ENCODE measurements at regions not wholly inside any gene's neighbourhood (a gene's known extent, or its start where the extent isn't known, plus 50 kb on each side); places are given as distances from the start of the nearest gene placed in this dataset.

DNA sequence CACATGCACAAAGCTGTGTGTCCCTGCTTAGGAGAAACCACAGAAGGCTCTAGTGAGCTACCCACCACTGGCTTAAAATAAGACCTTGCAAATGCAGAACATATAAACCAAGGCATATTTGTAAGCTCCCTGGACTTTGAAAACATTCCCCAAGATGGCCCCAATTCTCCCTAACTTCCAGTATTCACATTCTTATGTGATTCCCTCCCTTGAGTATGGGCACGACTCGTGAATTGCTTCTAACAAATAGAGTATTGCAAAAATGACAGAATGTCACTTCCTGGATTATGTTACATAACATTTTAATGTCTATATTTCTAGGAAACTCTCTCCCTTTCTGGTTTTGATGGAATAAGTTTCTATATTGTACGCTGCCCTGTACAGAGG lies 131.8 kb upstream of the MCTP2 start:
- no peak for DNase-seq (ENCODE audit: low spot score)

DNA sequence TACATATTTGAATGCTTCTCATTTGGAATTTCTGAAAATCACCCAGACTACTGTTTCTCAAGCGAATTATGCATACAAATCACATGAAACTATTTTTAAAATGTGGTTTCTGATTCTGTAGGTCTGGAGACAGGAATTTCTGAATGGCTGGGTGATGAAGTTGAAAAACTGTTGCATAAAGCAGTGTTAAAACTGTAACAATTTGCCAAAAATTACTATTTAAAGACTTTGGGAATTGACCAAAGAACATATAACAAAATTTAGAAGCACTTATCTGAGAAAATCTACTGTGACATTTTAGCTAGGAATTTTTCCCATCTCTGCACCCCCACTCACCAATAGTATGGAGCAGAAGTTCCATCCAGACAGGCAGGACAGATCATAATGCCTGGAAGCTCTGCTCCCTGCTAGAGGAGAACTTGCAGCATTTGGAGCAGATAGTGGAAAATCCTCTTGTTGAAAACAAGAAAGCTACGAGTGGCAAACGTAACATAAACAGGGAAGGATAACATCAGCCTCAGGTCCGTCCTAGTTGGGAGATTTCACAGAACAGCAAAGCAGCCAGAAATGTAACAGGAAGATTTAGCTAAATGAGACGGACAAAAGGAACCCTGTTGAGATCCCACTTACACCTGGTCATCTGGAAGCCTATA lies 132.3 kb upstream of the MCTP2 start:
- no peak for DNase-seq (ENCODE audit: low spot score)

DNA sequence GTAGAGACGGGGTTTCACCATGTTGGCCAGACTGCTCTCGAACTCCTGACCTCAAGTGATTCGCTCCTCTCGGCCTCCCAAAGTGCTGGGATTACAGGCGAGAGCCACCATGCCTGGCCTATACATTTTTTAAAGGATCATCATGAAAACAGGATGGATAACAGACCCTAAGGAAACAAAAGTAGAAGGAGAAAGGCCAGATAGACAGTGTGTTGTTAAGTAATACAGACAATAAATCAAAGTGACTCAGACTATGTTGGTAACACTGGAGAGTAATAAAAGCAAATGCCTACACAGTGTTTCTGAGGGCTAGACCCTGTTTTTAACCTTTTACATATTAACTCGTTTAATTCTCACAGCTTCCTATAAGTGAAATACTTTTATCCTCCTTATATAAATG lies 133.8 kb upstream of the MCTP2 start:
- no peak for DNase-seq (ENCODE audit: low spot score)

DNA sequence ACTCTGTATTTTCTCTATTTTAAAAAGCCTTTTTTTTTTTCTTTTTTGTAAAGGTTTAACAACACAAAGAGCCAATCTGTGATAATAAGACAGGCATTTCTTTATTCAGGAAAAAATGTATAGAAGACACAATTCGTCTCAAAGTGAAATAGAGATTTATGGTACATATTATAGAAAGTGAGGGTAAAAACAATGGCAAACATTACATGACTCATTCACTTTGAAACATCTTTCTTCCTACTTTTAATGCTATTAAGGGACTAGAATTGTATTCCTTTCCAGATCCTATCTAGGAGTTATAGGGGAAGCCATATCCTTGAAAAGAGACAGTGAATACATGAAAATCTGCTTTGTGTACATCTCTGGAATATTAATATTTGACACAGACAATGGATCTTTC lies 137.1 kb upstream of the MCTP2 start:
- DNase-seq (ENCODE audit: low spot score): no peak

DNA sequence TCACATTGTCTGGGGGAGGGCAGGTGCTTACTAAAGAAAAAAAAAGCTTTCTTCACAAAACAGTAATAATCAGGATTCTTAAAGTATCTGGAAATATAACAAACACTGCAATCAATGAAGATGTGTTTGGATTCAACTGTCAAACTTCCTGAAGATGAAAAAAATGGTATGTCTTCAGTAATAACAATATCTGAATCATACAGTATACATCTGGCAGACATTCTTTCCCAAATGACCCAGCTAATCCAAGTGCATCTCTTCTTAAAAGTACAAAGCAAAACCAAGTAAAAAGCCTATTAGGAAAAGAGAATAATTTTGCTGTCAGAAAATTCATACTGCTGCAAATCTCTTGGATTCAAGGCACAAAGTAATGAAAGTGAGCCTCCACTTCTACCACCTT lies 145.0 kb upstream of the MCTP2 start:
- DNase-seq (ENCODE audit: low spot score): no peak

DNA sequence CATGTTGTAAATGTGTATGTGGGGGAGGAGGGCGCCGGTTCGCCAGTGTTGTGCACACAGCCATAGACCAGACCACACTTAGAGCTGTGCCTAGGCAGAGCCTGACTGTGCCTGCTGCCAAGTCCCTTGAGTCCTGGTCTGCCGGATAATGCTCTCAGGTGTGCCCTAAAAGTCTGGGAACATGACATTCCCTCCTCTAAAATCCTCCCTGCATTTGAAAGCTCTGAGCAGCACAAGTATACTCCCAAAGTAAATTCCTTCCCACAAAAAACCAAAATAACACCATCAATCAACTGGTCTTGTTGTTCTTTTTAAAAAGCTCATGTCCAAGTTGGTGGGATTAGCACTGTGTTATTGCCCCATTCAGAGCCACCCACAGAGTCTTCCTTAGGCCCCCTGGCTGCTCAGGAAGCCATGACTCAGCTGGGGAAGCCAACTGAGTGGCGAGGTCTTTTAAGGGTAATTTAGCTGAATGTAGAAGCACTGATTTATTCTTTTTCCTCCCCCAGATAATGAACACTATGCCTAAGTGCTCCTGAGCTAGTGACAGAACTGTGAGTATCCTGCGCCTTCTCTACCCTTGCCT lies 147.8 kb upstream of the MCTP2 start:
- DNase-seq (ENCODE audit: low spot score): no peak

DNA sequence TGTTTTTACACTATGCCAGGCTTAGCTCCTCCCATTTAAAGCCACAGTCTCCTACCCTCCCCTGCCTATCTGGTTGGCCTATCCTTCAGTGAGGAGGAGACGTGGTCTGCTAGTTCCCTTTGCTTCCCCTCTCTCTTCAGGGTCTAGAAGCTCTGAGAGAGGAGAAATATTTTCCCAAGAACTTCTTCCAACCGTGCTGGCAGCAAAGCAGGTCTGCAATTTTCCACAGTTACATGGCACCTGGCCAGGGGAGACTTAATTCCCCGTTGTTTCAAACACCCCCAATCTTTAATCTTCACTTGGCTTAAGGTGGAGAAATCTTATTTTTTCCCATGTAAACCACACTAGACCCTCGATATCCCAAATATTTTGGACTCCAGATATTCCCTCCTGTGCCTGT lies 149.5 kb upstream of the MCTP2 start:
- no peak for DNase-seq (ENCODE audit: low spot score)

DNA sequence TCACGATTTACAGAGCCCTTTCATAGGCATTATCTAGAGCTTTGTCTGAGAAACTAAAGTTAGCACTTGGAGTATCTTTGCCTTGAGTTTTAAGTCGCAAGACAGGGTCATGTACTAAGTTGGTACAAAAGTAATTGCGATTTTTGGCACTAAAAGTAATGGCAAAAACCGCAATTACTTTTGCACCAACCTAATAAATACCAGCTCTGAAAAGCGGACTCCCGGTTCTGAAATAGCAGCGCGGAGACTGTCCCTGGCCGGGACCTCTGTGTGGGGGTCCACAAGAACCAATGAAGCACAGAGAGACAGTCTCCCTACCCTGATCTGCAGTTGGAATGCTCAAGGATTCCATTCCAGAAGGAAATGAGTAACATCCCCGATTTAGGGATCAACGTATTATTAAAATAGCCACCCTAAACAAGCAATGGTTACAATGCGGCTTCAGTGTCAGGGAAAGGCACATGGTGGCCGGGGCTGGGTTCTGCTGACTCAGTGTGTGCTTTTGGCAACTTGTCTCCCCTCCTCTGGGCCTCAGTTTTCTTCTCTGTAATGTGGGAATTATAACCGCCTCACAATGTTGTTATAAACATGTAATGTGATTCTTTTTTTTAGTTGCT lies 150.3 kb upstream of the MCTP2 start:
- no peak for DNase-seq (ENCODE audit: low spot score)

DNA sequence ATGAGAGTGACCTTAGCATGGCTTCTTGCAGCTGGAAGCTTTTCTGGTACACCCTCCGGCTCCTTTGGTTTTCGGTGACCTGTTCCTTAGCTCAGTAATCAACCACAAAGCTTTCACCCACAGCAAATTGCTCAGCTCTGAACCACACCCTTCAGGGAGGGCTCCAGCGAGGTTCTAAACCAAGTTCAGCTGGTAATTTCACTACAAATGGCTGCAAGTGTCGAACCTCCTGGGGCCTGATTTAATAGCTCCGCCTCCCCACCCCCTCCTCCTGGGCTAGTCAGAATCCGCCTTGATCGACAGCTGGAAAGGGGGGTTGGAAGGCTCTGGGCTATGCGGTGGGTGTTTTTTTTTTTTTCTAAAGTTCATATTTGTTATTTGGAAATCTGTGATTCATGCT lies 150.9 kb upstream of the MCTP2 start:
- no peak for DNase-seq (ENCODE audit: low spot score)

DNA sequence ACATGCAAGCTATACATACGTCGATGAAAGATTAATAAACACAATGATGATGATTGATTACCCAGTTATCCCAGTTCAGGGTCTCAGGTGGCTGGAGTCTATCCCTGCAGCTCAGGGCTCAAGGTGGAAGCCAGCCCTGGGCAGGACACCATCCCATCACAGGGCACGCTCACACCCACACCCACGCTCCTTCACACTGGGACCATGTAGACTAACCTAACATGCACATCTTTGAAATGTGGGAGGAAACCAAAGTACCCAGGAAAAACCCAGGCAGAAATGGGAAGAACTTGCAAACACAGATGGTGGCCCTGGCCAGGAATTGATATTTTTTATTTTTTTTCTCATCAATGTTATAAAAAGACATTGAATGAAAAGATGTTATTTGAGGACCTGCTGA lies 151.4 kb upstream of the MCTP2 start:
- DNase-seq (ENCODE audit: low spot score): no peak

DNA sequence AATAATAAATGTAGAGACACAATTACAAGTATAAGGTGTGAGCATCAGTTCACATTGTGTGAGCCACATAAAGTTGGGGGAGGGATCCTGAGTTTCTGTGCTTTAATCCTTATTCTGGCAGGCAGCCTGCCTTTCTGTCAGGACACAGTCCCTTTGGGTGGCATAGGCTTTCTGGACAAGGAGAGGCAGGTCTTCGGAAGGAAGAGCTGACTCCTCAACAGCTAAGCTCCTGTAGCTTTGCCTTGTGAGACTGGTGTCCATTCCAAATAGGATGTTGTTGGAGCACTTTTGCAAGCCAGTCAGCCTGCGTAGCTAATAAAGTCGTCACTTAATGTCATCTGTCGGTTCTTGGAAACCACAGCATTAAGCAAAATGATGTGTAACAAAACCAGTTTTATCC lies 151.9 kb upstream of the MCTP2 start:
- no peak for DNase-seq (ENCODE audit: low spot score)

DNA sequence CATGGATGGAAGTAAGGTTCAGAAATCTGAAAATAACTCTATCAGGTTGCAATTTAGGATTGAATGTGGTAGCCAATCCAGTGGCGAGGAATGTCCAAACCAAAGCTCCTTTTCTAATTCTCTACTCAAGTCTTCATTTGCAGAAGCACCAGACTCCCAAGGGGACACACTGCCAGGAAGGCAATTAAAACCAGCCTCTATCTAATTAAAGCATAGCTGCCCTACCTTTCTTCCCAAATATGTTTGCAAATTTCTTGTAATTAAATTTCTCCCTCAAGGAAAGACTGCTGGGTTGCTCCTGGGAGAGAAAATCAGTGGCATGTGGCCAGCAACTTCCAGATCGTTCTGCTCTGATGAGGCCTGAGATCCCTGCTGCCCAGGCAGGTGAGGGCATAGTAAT lies 153.4 kb upstream of the MCTP2 start:
- peak; percentile 4 for DNase-seq (ENCODE audit: low spot score)

DNA sequence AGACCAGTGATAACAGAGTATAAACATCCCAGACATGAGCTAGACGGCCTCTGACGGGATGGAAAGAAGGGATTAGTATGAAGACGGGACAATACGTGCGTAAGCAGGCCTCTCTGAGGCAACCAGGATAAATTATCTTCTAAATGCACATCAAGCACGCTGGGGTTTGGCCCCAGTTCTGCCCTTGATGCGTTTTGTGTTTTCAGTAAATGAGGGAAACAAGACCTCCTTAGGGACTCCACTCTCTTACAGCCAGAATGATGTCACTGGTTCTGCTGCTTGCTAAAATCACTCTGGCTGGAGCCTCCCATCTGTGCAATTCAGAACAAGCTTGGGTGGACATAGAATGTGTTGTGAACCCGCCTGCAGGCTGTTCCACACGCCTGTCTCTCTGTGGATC lies 156.0 kb upstream of the MCTP2 start:
- DNase-seq (ENCODE audit: low spot score): no peak

DNA sequence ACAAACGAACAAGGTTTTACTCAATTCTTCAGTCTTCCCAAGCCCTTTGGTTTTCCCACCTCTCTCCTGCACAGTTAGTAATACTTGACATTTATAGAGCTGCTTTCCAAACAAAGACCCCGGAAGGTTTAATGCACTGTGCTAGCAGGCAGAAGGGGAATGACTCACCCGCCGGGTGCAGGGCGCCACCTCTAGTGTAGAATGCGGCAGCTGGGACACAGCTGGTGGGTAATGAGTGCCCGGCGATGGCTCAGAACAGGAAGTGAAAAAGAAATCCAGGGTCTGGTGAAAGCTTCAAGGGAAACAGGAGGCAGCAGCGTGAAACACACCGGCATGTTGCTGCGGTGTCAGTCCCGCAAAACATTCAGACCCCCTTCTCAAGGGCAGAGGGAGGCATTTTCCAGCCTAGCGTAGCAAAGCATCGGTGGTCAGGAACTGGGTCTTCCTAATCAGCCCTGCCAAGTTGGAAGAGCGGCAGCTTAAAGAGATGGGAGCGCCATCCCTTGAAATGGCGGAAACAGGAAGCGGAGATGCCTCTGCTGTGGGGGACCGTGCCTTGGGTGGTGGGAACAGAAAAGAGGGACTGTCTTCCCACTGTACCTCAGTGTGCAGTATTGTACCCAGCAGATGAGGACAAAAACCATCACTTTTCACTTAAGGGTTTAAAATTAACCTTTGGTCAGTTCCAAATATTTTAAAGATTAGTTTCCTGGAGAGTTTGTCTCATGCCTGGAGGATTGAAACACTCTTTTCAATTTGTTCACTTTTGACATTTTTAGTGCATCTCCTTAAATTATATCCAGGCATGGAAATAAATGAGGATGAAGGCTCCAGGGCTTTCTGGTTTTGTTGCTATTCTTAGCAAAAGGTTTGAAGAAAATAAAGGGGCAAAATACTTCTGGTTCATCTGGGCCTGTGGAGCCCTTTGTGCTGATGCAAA lies 160.7 kb upstream of the MCTP2 start:
- no peak for DNase-seq (ENCODE audit: low spot score)

DNA sequence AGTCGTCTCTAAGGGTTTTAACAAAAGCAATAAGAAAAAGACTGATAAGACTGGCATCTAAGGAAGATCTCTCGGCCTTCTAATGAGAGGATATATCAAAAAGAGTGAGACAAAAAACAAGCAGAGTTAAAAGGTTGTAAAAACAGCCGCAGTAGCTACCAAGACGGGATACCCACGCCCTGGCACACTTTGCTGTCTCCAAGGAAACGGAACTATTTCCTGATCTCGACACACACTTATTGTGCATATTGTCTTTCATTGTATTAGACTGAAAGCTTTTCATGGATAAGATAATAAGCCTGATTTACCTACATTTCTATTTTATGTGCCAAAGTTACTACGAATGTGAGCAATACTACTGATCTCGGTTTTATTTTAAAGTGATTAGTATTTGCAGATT lies 161.5 kb upstream of the MCTP2 start:
- no peak for DNase-seq (ENCODE audit: low spot score)

DNA sequence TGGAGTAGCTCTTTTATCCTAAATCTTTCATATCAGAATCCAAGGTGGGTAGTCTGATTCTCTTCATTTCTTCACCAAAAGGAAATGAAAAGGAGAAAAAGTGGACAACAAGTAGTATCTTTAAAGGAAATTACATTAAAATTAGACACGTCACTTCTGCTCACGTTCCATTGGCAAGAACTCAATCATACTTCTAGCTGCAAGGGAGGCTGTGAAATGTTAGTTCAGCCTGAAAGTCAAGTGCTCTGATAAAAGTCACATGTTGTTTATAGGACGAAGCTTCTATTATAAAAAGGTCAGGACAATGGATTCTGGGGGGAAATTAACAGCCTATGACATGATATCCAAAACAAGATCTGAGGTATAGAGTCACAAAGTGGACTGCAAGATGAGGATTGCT lies 164.6 kb upstream of the MCTP2 start:
- DNase-seq (ENCODE audit: low spot score): no peak

DNA sequence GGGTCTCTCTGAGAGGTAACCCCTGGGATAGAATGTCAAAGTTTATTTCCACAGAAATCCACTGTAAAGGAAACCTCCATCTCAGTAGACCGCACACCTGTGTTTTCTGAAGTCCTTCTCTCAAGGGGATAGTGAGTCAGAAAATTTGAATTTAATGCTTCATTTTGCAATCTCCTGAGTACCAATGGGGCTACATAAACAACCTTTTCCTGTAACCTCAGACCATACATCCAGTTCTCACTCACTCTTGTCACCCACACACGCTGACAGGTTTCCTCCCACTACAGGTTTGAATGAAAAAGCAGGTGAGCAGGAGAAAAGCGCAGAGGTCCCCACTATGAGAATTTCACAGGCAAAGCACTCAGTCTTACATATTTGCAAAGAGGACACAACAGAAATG lies 165.3 kb upstream of the MCTP2 start:
- DNase-seq (ENCODE audit: low spot score): no peak

DNA sequence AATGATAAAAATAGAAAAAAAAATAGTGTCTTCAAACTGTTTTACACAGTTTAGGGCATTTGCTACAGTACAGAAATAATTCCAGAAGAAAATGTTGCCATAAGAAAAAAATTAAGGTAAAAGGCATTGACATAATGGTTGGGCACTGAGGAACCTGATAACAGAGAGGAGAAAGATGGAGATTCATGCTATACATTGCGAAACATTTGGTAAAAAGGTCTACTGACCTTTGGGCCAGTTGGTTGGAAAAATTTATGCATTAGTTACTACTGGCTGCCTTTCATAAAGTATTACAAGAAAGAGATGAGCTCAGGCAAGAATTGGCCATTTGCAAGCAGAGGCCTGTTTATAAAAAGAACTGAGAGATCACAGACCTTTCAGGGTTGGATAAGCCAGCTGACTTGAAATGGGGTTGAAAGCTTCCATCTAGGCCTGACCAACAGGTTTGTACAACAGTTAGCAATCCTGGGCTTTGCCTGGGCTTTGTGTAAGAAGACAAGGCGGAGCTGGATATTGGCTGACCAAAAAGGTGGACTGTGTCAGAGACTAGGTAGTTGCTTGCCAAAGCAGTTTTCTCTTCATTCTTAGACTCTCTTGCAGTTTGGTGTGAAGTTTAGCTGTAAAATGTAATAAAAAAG lies 166.6 kb upstream of the MCTP2 start:
- no peak for DNase-seq (ENCODE audit: low spot score)

DNA sequence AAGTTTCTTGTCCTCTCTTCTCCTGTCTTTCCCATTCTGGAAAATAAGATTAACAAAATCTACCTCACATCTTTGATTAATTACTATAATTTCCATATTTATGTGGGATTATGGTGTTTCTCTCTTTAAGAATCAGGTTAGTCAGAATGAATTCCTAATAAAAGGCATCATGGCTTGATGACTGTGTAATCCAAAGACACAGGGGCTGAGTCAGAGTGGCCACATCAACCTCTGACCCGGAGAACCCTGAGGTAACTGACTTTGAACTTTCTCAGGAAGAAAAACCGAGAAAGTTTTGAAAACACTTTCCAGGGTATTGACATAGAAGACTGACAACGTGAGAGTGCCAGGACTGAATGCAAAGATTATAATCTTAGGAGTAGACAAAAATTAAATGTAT lies 170.3 kb upstream of the MCTP2 start:
- DNase-seq (ENCODE audit: low spot score): no peak

DNA sequence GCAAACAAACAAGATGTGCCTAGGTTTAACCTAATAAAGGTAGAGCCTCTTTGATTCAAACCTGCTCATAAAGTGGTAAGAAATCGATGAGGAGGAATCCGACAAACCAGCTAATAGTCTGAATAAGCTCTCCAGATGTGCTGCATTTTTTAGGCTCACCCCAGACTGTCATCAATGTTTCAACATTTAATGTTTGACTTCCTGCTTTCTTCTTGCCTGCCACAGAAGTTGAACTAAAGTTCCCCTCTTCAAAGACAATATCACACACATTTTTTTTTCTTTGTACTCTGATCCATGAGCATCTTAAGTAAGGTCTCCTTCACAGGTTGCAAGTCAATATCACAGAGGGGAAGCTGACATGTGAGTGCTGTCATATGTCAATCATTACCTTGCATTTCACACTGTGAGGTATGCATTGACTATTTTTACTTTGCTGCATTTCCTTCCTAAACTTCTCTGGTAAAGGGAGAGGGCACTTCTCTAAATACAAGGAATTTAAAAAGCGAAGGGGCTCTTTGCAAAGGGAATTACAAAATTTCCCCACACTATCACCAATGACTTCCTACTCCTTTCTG lies 172.3 kb upstream of the MCTP2 start:
- DNase-seq (ENCODE audit: low spot score): no peak

DNA sequence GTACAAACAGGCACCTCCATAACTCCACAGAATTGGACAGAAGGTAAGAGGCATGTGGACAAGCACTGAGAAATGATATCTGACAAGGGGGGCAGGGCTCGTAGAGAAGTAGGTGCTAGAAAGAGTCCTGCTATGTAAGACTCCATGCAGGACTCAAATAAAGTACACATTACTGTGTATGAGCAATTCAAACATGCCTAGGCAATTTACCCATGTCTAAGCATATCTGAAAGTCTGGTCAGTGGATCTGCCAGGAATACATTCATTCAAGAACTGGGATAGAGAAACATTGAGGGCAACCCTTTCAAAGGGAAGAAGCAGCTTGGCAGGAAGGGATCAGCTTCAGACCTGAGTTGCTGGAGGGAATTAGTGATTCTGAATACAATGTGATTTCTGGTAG lies 174.1 kb upstream of the MCTP2 start:
- no peak for DNase-seq (ENCODE audit: low spot score)

DNA sequence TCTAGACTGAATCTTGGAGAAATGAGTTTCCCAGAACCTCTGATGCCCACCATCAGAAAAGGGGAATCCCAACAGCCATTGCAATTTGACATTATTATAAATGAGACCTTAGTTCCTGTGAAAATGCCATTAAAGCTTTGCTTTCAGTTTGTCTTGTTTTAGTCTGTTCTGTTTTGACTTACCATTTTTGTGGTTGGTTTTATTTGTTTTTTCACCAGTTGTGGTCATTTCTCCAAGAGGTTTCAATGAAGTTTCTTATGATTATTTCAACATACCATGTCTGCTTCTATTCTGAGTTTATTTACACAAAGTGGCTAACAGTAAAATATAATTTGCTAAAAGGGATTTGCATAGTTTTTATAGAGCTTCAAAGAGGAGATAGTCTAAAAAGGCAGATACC lies 175.0 kb upstream of the MCTP2 start:
- DNase-seq (ENCODE audit: low spot score): no peak

Data from cerebellar cortex (tissue), 1 donor.